ENCODE measurements at regions not wholly inside any gene's neighbourhood (a gene's known extent, or its start where the extent isn't known, plus 50 kb on each side); places are given as distances from the start of the nearest gene placed in this dataset.

GRCh38 chr1:60921175-60921574 lies 161.2 kb upstream of the NFIA start:
- DNase-seq (no peak), ATAC-seq (no peak)
- no peak overlapping the region for H3K27ac Mint-ChIP-seq
- H3K36me3 Mint-ChIP-seq = no peaks in the 10 kb centered on the region
- no peaks in the 10 kb centered on the region for H3K4me1 ChIP-seq (ENCODE audit: control insufficient read depth in 2 of 2, insufficient read depth in 2 of 2, low read length in 2 of 2)
- H3K27me3 Mint-ChIP-seq = peaks cover 0 to 14% (median 4%) of the 10 kb centered on the region in 5 donors
- H3K4me1 Mint-ChIP-seq = no peaks in the 10 kb centered on the region
- CTCF ChIA-PET = no interaction called here
- no peak overlapping the region for H3K4me3 Mint-ChIP-seq
- H3K9me3 Mint-ChIP-seq = peaks cover 0 to 3% (median 0%) of the 10 kb centered on the region in 11 donors
- no peaks in the 10 kb centered on the region for H3K27me3 ChIP-seq (ENCODE audit: control insufficient read depth in 2 of 2, insufficient read depth in 2 of 2, low read length in 2 of 2)
- no peak overlapping the region for H3K4me3 ChIP-seq (ENCODE audit: low read length)
- intact Hi-C loops (cut with micrococcal nuclease) = no loop called here
- no peaks in the 10 kb centered on the region for H3K36me3 ChIP-seq (ENCODE audit: control insufficient read depth in 2 of 3, insufficient read depth in 3 of 3, low read length in 3 of 3)
- no peak overlapping the region for H3K27ac ChIP-seq (ENCODE audit: low read depth, low read length)
- no peaks in the 10 kb centered on the region for H3K9me3 ChIP-seq (ENCODE audit: control insufficient read depth in 2 of 3, low read length in 3 of 3)
- POLR2A ChIA-PET = no interaction called here

- POLR2A ChIA-PET = no interaction called here
- DNase-seq (no peak), ATAC-seq (no peak)
- CTCF ChIA-PET = no interaction called here
- Histone ChIP-seq H3K27me3 (ENCODE audit: control insufficient read depth in 2 of 2, insufficient read depth in 2 of 2, low read length in 2 of 2) (no peaks in the 10 kb centered on the region), H3K4me1 (ENCODE audit: control insufficient read depth in 2 of 2, insufficient read depth in 2 of 2, low read length in 2 of 2) (no peaks in the 10 kb centered on the region), H3K4me3 (ENCODE audit: low read length) (no peak overlapping the region), H3K27ac (ENCODE audit: low read depth, low read length) (no peak overlapping the region), H3K9me3 (ENCODE audit: control insufficient read depth in 2 of 3, low read length in 3 of 3) (no peaks in the 10 kb centered on the region), H3K36me3 (ENCODE audit: control insufficient read depth in 2 of 3, insufficient read depth in 3 of 3, low read length in 3 of 3) (no peaks in the 10 kb centered on the region)
- H3K36me3 Mint-ChIP-seq = no peaks in the 10 kb centered on the region
- intact Hi-C loops (cut with micrococcal nuclease) = no loop called here
- H3K4me1 Mint-ChIP-seq = no peaks in the 10 kb centered on the region
- H3K4me3 Mint-ChIP-seq = no peak overlapping the region
- H3K27ac Mint-ChIP-seq = no peak overlapping the region
- H3K27me3 Mint-ChIP-seq = peaks cover 0 to 19% (median 4%) of the 10 kb centered on the region in 5 donors
- H3K9me3 Mint-ChIP-seq = peaks cover 0 to 3% (median 0%) of the 10 kb centered on the region in 11 donors
Observed at GRCh38 chr1:60920561-60920960, 161.8 kb upstream of the NFIA start.

GRCh38 chr1:60918867-60919266 lies 163.5 kb upstream of the NFIA start:
- H3K9me3 Mint-ChIP-seq = peaks cover 0 to 4% (median 0%) of the 10 kb centered on the region in 11 donors
- DNase-seq (no peak), ATAC-seq (no peak)
- Histone ChIP-seq H3K4me1 (ENCODE audit: control insufficient read depth in 2 of 2, insufficient read depth in 2 of 2, low read length in 2 of 2) (no peaks in the 10 kb centered on the region), H3K9me3 (ENCODE audit: control insufficient read depth in 2 of 3, low read length in 3 of 3) (no peaks in the 10 kb centered on the region), H3K36me3 (ENCODE audit: control insufficient read depth in 2 of 3, insufficient read depth in 3 of 3, low read length in 3 of 3) (no peaks in the 10 kb centered on the region), H3K4me3 (ENCODE audit: low read length) (no peak overlapping the region), H3K27ac (ENCODE audit: low read depth, low read length) (no peak overlapping the region), H3K27me3 (ENCODE audit: control insufficient read depth in 2 of 2, insufficient read depth in 2 of 2, low read length in 2 of 2) (no peaks in the 10 kb centered on the region)
- H3K4me1 Mint-ChIP-seq = no peaks in the 10 kb centered on the region
- intact Hi-C loops (cut with micrococcal nuclease) = no loop called here
- H3K36me3 Mint-ChIP-seq = no peaks in the 10 kb centered on the region
- ChIA-PET CTCF (no interaction called here), POLR2A (no interaction called here)
- no peak overlapping the region for H3K4me3 Mint-ChIP-seq
- H3K27me3 Mint-ChIP-seq = peaks cover 0 to 27% (median 9%) of the 10 kb centered on the region in 5 donors
- no peak overlapping the region for H3K27ac Mint-ChIP-seq

- H3K27ac ChIP-seq (ENCODE audit: low read depth, low read length) = no peak overlapping the region
- H3K4me1 ChIP-seq (ENCODE audit: control insufficient read depth in 2 of 2, insufficient read depth in 2 of 2, low read length in 2 of 2) = no peaks in the 10 kb centered on the region
- H3K9me3 ChIP-seq (ENCODE audit: control insufficient read depth in 2 of 3, low read length in 3 of 3) = no peaks in the 10 kb centered on the region
- Mint-ChIP-seq H3K4me1 (no peaks in the 10 kb centered on the region), H3K27ac (no peak overlapping the region), H3K27me3 (peaks cover 2 to 33% (median 16%) of the 10 kb centered on the region in 5 donors), H3K36me3 (no peaks in the 10 kb centered on the region), H3K9me3 (peaks cover 0 to 4% (median 0%) of the 10 kb centered on the region in 11 donors), H3K4me3 (no peak overlapping the region)
- no peaks in the 10 kb centered on the region for H3K27me3 ChIP-seq (ENCODE audit: control insufficient read depth in 2 of 2, insufficient read depth in 2 of 2, low read length in 2 of 2)
- intact Hi-C loops (cut with micrococcal nuclease) = no loop called here
- DNase-seq (no peak), ATAC-seq (no peak)
- no peak overlapping the region for H3K4me3 ChIP-seq (ENCODE audit: low read length)
- no peaks in the 10 kb centered on the region for H3K36me3 ChIP-seq (ENCODE audit: control insufficient read depth in 2 of 3, insufficient read depth in 3 of 3, low read length in 3 of 3)
- POLR2A ChIA-PET = no interaction called here
- CTCF ChIA-PET = no interaction called here
Observed at GRCh38 chr1:60916906-60917305, 165.5 kb upstream of the NFIA start.

GRCh38 chr1:60916199-60916598 lies 166.2 kb upstream of the NFIA start:
- Mint-ChIP-seq H3K36me3 (no peaks in the 10 kb centered on the region), H3K27ac (no peak overlapping the region), H3K4me1 (no peaks in the 10 kb centered on the region), H3K9me3 (peaks cover 0 to 4% (median 0%) of the 10 kb centered on the region in 11 donors), H3K4me3 (no peak overlapping the region), H3K27me3 (peaks cover 4 to 33% (median 16%) of the 10 kb centered on the region in 5 donors)
- no peaks in the 10 kb centered on the region for H3K9me3 ChIP-seq (ENCODE audit: control insufficient read depth in 2 of 3, low read length in 3 of 3)
- H3K27me3 ChIP-seq (ENCODE audit: control insufficient read depth in 2 of 2, insufficient read depth in 2 of 2, low read length in 2 of 2) = no peaks in the 10 kb centered on the region
- H3K4me1 ChIP-seq (ENCODE audit: control insufficient read depth in 2 of 2, insufficient read depth in 2 of 2, low read length in 2 of 2) = no peaks in the 10 kb centered on the region
- ATAC-seq (no peak), DNase-seq (no peak)
- H3K4me3 ChIP-seq (ENCODE audit: low read length) = no peak overlapping the region
- intact Hi-C loops (cut with micrococcal nuclease) = no loop called here
- ChIA-PET POLR2A (no interaction called here), CTCF (no interaction called here)
- H3K36me3 ChIP-seq (ENCODE audit: control insufficient read depth in 2 of 3, insufficient read depth in 3 of 3, low read length in 3 of 3) = no peaks in the 10 kb centered on the region
- no peak overlapping the region for H3K27ac ChIP-seq (ENCODE audit: low read depth, low read length)

GRCh38 chr1:60915441-60915840 lies 166.9 kb upstream of the NFIA start:
- H3K36me3 Mint-ChIP-seq = no peaks in the 10 kb centered on the region
- H3K27ac ChIP-seq (ENCODE audit: low read depth, low read length) = no peak overlapping the region
- peaks cover 0 to 4% (median 0%) of the 10 kb centered on the region in 11 donors for H3K9me3 Mint-ChIP-seq
- peaks cover 4 to 33% (median 16%) of the 10 kb centered on the region in 5 donors for H3K27me3 Mint-ChIP-seq
- ChIA-PET CTCF (no interaction called here), POLR2A (no interaction called here)
- H3K4me3 ChIP-seq (ENCODE audit: low read length) = no peak overlapping the region
- no peaks in the 10 kb centered on the region for H3K27me3 ChIP-seq (ENCODE audit: control insufficient read depth in 2 of 2, insufficient read depth in 2 of 2, low read length in 2 of 2)
- intact Hi-C loops (cut with micrococcal nuclease) = no loop called here
- H3K27ac Mint-ChIP-seq = no peak overlapping the region
- H3K4me3 Mint-ChIP-seq = no peak overlapping the region
- H3K4me1 ChIP-seq (ENCODE audit: control insufficient read depth in 2 of 2, insufficient read depth in 2 of 2, low read length in 2 of 2) = no peaks in the 10 kb centered on the region
- ATAC-seq (no peak), DNase-seq (no peak)
- H3K9me3 ChIP-seq (ENCODE audit: control insufficient read depth in 2 of 3, low read length in 3 of 3) = no peaks in the 10 kb centered on the region
- H3K36me3 ChIP-seq (ENCODE audit: control insufficient read depth in 2 of 3, insufficient read depth in 3 of 3, low read length in 3 of 3) = no peaks in the 10 kb centered on the region
- no peaks in the 10 kb centered on the region for H3K4me1 Mint-ChIP-seq

GRCh38 chr1:60914982-60915381 lies 167.4 kb upstream of the NFIA start:
- Histone ChIP-seq H3K9me3 (ENCODE audit: control insufficient read depth in 2 of 3, low read length in 3 of 3) (no peaks in the 10 kb centered on the region), H3K36me3 (ENCODE audit: control insufficient read depth in 2 of 3, insufficient read depth in 3 of 3, low read length in 3 of 3) (no peaks in the 10 kb centered on the region), H3K4me1 (ENCODE audit: control insufficient read depth in 2 of 2, insufficient read depth in 2 of 2, low read length in 2 of 2) (no peaks in the 10 kb centered on the region), H3K4me3 (ENCODE audit: low read length) (no peak overlapping the region), H3K27ac (ENCODE audit: low read depth, low read length) (no peak overlapping the region), H3K27me3 (ENCODE audit: control insufficient read depth in 2 of 2, insufficient read depth in 2 of 2, low read length in 2 of 2) (no peaks in the 10 kb centered on the region)
- no peak for ATAC-seq
- no peaks in the 10 kb centered on the region for H3K4me1 Mint-ChIP-seq
- POLR2A ChIA-PET = no interaction called here
- DNase-seq = no peak
- intact Hi-C loops (cut with micrococcal nuclease) = no loop called here
- no peak overlapping the region for H3K4me3 Mint-ChIP-seq
- no peaks in the 10 kb centered on the region for H3K36me3 Mint-ChIP-seq
- CTCF ChIA-PET = no interaction called here
- H3K27me3 Mint-ChIP-seq = peaks cover 4 to 33% (median 16%) of the 10 kb centered on the region in 5 donors
- H3K27ac Mint-ChIP-seq = no peak overlapping the region
- peaks cover 0 to 4% (median 0%) of the 10 kb centered on the region in 11 donors for H3K9me3 Mint-ChIP-seq
